ENCODE measurements at regions not wholly inside any gene's neighbourhood (a gene's known extent, or its start where the extent isn't known, plus 50 kb on each side); places are given as distances from the start of the nearest gene placed in this dataset.

DNA sequence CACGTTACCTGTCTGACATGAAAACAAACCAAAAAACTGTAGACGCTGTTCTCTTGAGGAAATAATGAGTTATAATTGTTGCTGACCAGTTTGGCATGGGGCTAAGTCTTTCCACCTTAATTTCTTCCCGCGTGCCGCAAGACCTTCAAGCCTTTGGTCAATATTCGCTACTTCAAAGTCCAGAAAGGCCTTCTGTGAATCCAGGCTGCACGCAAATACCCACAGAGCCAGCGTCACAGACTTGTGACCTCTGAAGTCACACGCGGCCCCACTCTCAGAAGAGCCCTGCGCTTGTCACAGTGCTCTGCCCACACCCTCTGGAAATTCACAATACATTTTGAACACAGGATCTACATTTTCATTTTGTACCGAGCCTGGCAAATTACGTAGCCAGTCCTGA, 275.2 kb downstream of the SHQ1 start:
- Mint-ChIP-seq H3K27ac (peak overlapping the region in 1 of 8 donors; percentile 10), H3K27me3 (peaks cover 3 to 4% of the 10 kb centered on the region in 2 donors), H3K4me1 (no peaks in the 10 kb centered on the region), H3K9me3 (no peaks in the 10 kb centered on the region), H3K36me3 (no peaks in the 10 kb centered on the region), H3K4me3 (no peak overlapping the region)
- CTCF ChIA-PET: no interaction called here
- Histone ChIP-seq H3K4me3 (ENCODE audit: low read length) (no peak overlapping the region), H3K36me3 (ENCODE audit: insufficient read depth, low read length) (no peaks in the 10 kb centered on the region), H3K9me3 (ENCODE audit: low read length) (no peaks in the 10 kb centered on the region), H3K27ac (ENCODE audit: low read depth, low read length) (no peak overlapping the region), H3K27me3 (ENCODE audit: insufficient read depth, low read length, poor library complexity, severe bottlenecking) (no peaks in the 10 kb centered on the region), H3K4me1 (ENCODE audit: insufficient read depth, low read length) (no peaks in the 10 kb centered on the region)
- POLR2A ChIA-PET: no interaction called here
- no peak for DNase-seq

GRCh38 chr3:72572489-72573007, 275.7 kb downstream of the SHQ1 start:
- no peak overlapping the region for H3K4me3 Mint-ChIP-seq
- H3K4me1 ChIP-seq (ENCODE audit: insufficient read depth, low read length): no peaks in the 10 kb centered on the region
- ChIA-PET POLR2A (no interaction called here), CTCF (no interaction called here)
- no peaks in the 10 kb centered on the region for H3K9me3 ChIP-seq (ENCODE audit: low read length)
- no peaks in the 10 kb centered on the region for H3K27me3 ChIP-seq (ENCODE audit: insufficient read depth, low read length, poor library complexity, severe bottlenecking)
- no peaks in the 10 kb centered on the region for H3K36me3 ChIP-seq (ENCODE audit: insufficient read depth, low read length)
- no peak overlapping the region for H3K4me3 ChIP-seq (ENCODE audit: low read length)
- DNase-seq: no peak
- H3K9me3 Mint-ChIP-seq: no peaks in the 10 kb centered on the region
- H3K4me1 Mint-ChIP-seq: no peaks in the 10 kb centered on the region
- H3K36me3 Mint-ChIP-seq: no peaks in the 10 kb centered on the region
- peak overlapping the region in 1 of 8 donors; percentile 10 for H3K27ac Mint-ChIP-seq
- peaks cover 3 to 4% of the 10 kb centered on the region in 2 donors for H3K27me3 Mint-ChIP-seq
- no peak overlapping the region for H3K27ac ChIP-seq (ENCODE audit: low read depth, low read length)

GRCh38 chr3:72571638-72572114, 276.6 kb downstream of the SHQ1 start:
- H3K27ac ChIP-seq (ENCODE audit: low read depth, low read length): no peak overlapping the region
- Mint-ChIP-seq H3K4me3 (no peak overlapping the region), H3K9me3 (no peaks in the 10 kb centered on the region), H3K4me1 (no peaks in the 10 kb centered on the region), H3K27me3 (peaks cover 3 to 4% of the 10 kb centered on the region in 2 donors), H3K27ac (no peak overlapping the region), H3K36me3 (no peaks in the 10 kb centered on the region)
- CTCF ChIA-PET: no interaction called here
- H3K27me3 ChIP-seq (ENCODE audit: insufficient read depth, low read length, poor library complexity, severe bottlenecking): no peaks in the 10 kb centered on the region
- no peaks in the 10 kb centered on the region for H3K36me3 ChIP-seq (ENCODE audit: insufficient read depth, low read length)
- POLR2A ChIA-PET: no interaction called here
- no peak for DNase-seq
- H3K9me3 ChIP-seq (ENCODE audit: low read length): no peaks in the 10 kb centered on the region
- H3K4me3 ChIP-seq (ENCODE audit: low read length): no peak overlapping the region
- H3K4me1 ChIP-seq (ENCODE audit: insufficient read depth, low read length): no peaks in the 10 kb centered on the region

DNA sequence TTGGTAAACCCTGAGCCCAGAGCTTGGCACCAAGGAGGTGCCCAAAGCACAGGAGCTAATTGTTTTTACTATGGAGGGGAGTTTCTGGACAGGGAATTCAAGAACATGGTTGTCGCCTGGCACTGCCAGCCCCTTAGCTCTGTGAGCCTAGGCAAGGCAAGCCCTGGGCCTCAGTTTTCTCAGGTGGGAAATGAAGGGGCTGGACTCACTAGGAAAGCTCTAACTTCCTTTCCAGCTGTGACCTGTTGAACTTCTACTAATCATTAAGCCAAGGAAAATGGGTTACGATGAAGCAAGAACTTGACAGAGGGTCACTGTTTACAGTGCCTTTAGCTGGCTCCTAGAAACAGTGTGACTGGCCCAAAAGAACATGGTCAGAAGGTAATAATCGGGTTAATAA, 277.2 kb downstream of the SHQ1 start:
- ChIA-PET POLR2A (no interaction called here), CTCF (no interaction called here)
- Mint-ChIP-seq H3K27me3 (peaks cover 3 to 4% of the 10 kb centered on the region in 2 donors), H3K4me3 (no peak overlapping the region), H3K36me3 (no peaks in the 10 kb centered on the region), H3K27ac (no peak overlapping the region), H3K4me1 (no peaks in the 10 kb centered on the region), H3K9me3 (no peaks in the 10 kb centered on the region)
- H3K27ac ChIP-seq (ENCODE audit: low read depth, low read length): no peak overlapping the region
- H3K4me3 ChIP-seq (ENCODE audit: low read length): no peak overlapping the region
- H3K9me3 ChIP-seq (ENCODE audit: low read length): no peaks in the 10 kb centered on the region
- no peaks in the 10 kb centered on the region for H3K4me1 ChIP-seq (ENCODE audit: insufficient read depth, low read length)
- H3K27me3 ChIP-seq (ENCODE audit: insufficient read depth, low read length, poor library complexity, severe bottlenecking): no peaks in the 10 kb centered on the region
- no peaks in the 10 kb centered on the region for H3K36me3 ChIP-seq (ENCODE audit: insufficient read depth, low read length)
- DNase-seq: no peak

GRCh38 chr3:72569754-72570440, 278.3 kb downstream of the SHQ1 start:
- Histone ChIP-seq H3K36me3 (ENCODE audit: insufficient read depth, low read length) (no peaks in the 10 kb centered on the region), H3K9me3 (ENCODE audit: low read length) (no peaks in the 10 kb centered on the region), H3K27ac (ENCODE audit: low read depth, low read length) (no peak overlapping the region), H3K4me1 (ENCODE audit: insufficient read depth, low read length) (no peaks in the 10 kb centered on the region), H3K4me3 (ENCODE audit: low read length) (no peak overlapping the region), H3K27me3 (ENCODE audit: insufficient read depth, low read length, poor library complexity, severe bottlenecking) (no peaks in the 10 kb centered on the region)
- no peak overlapping the region for H3K4me3 Mint-ChIP-seq
- no peaks in the 10 kb centered on the region for H3K36me3 Mint-ChIP-seq
- DNase-seq: no peak
- peaks cover 1 to 4% of the 10 kb centered on the region in 2 donors for H3K27me3 Mint-ChIP-seq
- POLR2A ChIA-PET: no interaction called here
- CTCF ChIA-PET: no interaction called here
- no peak overlapping the region for H3K27ac Mint-ChIP-seq
- no peaks in the 10 kb centered on the region for H3K4me1 Mint-ChIP-seq
- no peaks in the 10 kb centered on the region for H3K9me3 Mint-ChIP-seq

DNA sequence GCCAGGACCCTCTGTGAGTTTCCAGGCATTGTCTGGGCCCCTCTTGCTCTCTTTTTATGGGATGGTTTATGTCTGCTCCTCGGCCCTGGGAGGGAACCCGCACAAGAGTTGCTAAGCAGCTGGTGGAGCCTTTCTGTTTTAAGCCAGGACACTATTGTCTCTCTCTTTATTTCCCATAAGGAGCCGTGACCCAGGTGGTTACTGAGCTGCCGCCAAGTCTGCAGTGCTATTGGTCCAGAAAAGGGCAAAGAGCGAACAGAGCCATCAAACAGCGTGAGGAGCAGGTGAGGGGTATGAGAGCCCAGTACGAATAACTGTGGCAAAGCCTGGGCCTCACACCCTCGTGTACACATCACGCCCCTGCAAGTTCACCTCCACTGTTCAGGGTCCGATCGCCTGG, 280.2 kb downstream of the SHQ1 start:
- no peaks in the 10 kb centered on the region for H3K27me3 ChIP-seq (ENCODE audit: insufficient read depth, low read length, poor library complexity, severe bottlenecking)
- no peak for DNase-seq
- Mint-ChIP-seq H3K36me3 (no peaks in the 10 kb centered on the region), H3K4me3 (no peak overlapping the region), H3K27ac (no peak overlapping the region), H3K4me1 (no peaks in the 10 kb centered on the region), H3K9me3 (no peaks in the 10 kb centered on the region), H3K27me3 (peaks cover 1 to 4% of the 10 kb centered on the region in 2 donors)
- H3K4me3 ChIP-seq (ENCODE audit: low read length): no peak overlapping the region
- H3K4me1 ChIP-seq (ENCODE audit: insufficient read depth, low read length): no peaks in the 10 kb centered on the region
- H3K9me3 ChIP-seq (ENCODE audit: low read length): no peaks in the 10 kb centered on the region
- no peak overlapping the region for H3K27ac ChIP-seq (ENCODE audit: low read depth, low read length)
- ChIA-PET CTCF (no interaction called here), POLR2A (no interaction called here)
- H3K36me3 ChIP-seq (ENCODE audit: insufficient read depth, low read length): no peaks in the 10 kb centered on the region

DNA sequence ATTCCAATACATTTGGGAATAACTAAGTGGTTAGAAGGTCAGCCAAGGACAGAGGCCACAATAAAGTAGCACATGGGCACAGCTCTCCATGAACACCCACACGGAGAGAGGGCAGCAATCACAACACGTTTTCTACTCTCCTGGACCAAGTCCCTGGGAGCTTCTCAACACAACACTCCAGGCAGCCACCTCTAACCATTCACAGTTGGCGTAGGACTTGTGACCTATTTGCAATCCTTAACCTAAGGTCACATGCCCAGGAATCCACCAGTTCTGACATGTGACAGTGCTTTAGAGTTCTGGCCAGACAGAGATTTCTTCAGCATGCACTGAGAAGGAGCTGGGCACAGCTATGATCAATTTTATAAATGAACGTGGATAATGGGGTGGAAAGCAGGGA, 280.8 kb downstream of the SHQ1 start:
- Histone ChIP-seq H3K27ac (ENCODE audit: low read depth, low read length) (no peak overlapping the region), H3K4me3 (ENCODE audit: low read length) (no peak overlapping the region), H3K4me1 (ENCODE audit: insufficient read depth, low read length) (no peaks in the 10 kb centered on the region), H3K9me3 (ENCODE audit: low read length) (no peaks in the 10 kb centered on the region), H3K36me3 (ENCODE audit: insufficient read depth, low read length) (no peaks in the 10 kb centered on the region), H3K27me3 (ENCODE audit: insufficient read depth, low read length, poor library complexity, severe bottlenecking) (no peaks in the 10 kb centered on the region)
- ChIA-PET CTCF (interaction anchor here (1.5 kb wide), 1 partner anchor 13 kb away, joined by 3 read pairs; no protein-coding TSS in a partner anchor), POLR2A (no interaction called here)
- DNase-seq: no peak
- Mint-ChIP-seq H3K27me3 (peaks cover 1 to 4% of the 10 kb centered on the region in 2 donors), H3K4me3 (no peak overlapping the region), H3K36me3 (no peaks in the 10 kb centered on the region), H3K4me1 (no peaks in the 10 kb centered on the region), H3K27ac (no peak overlapping the region), H3K9me3 (no peaks in the 10 kb centered on the region)

- ChIA-PET CTCF (no interaction called here), POLR2A (no interaction called here)
- Mint-ChIP-seq H3K4me3 (no peak overlapping the region), H3K36me3 (no peaks in the 10 kb centered on the region), H3K27ac (no peak overlapping the region), H3K4me1 (no peaks in the 10 kb centered on the region), H3K27me3 (peaks cover 1 to 4% of the 10 kb centered on the region in 2 donors), H3K9me3 (peaks cover 0 to 3% (median 0%) of the 10 kb centered on the region in 5 donors)
- Histone ChIP-seq H3K4me3 (ENCODE audit: low read length) (no peak overlapping the region), H3K36me3 (ENCODE audit: insufficient read depth, low read length) (no peaks in the 10 kb centered on the region), H3K4me1 (ENCODE audit: insufficient read depth, low read length) (no peaks in the 10 kb centered on the region), H3K9me3 (ENCODE audit: low read length) (no peaks in the 10 kb centered on the region), H3K27me3 (ENCODE audit: insufficient read depth, low read length, poor library complexity, severe bottlenecking) (no peaks in the 10 kb centered on the region), H3K27ac (ENCODE audit: low read depth, low read length) (no peak overlapping the region)
- no peak for DNase-seq
These were observed 282.7 kb downstream of the SHQ1 start for GRCh38 chr3:72565593-72565992.
